ENCODE measurements at regions not wholly inside any gene's neighbourhood (a gene's known extent, or its start where the extent isn't known, plus 50 kb on each side); places are given as distances from the start of the nearest gene placed in this dataset.
"Not testable (repeated sequence)": the region's sequence is repeated elsewhere in the genome, so short reads cannot be mapped to it uniquely, and the experiment has no call there.

GRCh38 chr2:67322353-67323001 is 74.7 kb upstream of the ETAA1 start:
- intact Hi-C loops (cut with micrococcal nuclease): no loop called here
- H3K27me3 Mint-ChIP-seq: no peaks in the 10 kb centered on the region
- no peak overlapping the region for H3K4me3 Mint-ChIP-seq
- no peaks in the 10 kb centered on the region for H3K4me1 Mint-ChIP-seq (ENCODE audit: low read depth)
- POLR2A ChIA-PET: no interaction called here
- CTCF ChIA-PET: no interaction called here
- H3K9me3 Mint-ChIP-seq: no peaks in the 10 kb centered on the region
- H3K27ac Mint-ChIP-seq: no peak overlapping the region
- no peaks in the 10 kb centered on the region for H3K36me3 Mint-ChIP-seq
- DNase-seq: no peak

GRCh38 chr2:67323209-67323991 is 73.7 kb upstream of the ETAA1 start:
- POLR2A ChIA-PET: no interaction called here
- DNase-seq: no peak
- Mint-ChIP-seq H3K9me3 (no peaks in the 10 kb centered on the region), H3K4me3 (no peak overlapping the region), H3K27me3 (no peaks in the 10 kb centered on the region), H3K27ac (no peak overlapping the region), H3K36me3 (no peaks in the 10 kb centered on the region), H3K4me1 (ENCODE audit: low read depth) (no peaks in the 10 kb centered on the region)
- CTCF ChIA-PET: no interaction called here
- intact Hi-C loops (cut with micrococcal nuclease): no loop called here

GRCh38 chr2:67329513-67329912 is 67.6 kb upstream of the ETAA1 start:
- no peaks in the 10 kb centered on the region for H3K36me3 Mint-ChIP-seq
- H3K4me3 Mint-ChIP-seq: no peak overlapping the region
- no peak overlapping the region for H3K27ac Mint-ChIP-seq
- H3K4me1 Mint-ChIP-seq (ENCODE audit: low read depth): no peaks in the 10 kb centered on the region
- intact Hi-C loops (cut with micrococcal nuclease): no loop called here
- peaks cover 2% of the 10 kb centered on the region for H3K27me3 Mint-ChIP-seq
- ChIA-PET CTCF (no interaction called here), POLR2A (no interaction called here)
- no peaks in the 10 kb centered on the region for H3K9me3 Mint-ChIP-seq
- no peak for DNase-seq

- no peak for DNase-seq
- Mint-ChIP-seq H3K27ac (no peak overlapping the region), H3K4me3 (no peak overlapping the region), H3K4me1 (ENCODE audit: low read depth) (no peaks in the 10 kb centered on the region), H3K36me3 (no peaks in the 10 kb centered on the region), H3K9me3 (no peaks in the 10 kb centered on the region), H3K27me3 (peaks cover 2% of the 10 kb centered on the region)
- POLR2A ChIA-PET: no interaction called here
- CTCF ChIA-PET: no interaction called here
- intact Hi-C loops (cut with micrococcal nuclease): no loop called here
Measured at GRCh38 chr2:67329951-67330350, 67.2 kb upstream of the ETAA1 start.

- H3K36me3 Mint-ChIP-seq; H3K4me1 Mint-ChIP-seq (ENCODE audit: low read depth); H3K27me3 Mint-ChIP-seq; DNase-seq; H3K4me3 Mint-ChIP-seq; POLR2A ChIA-PET; H3K27ac Mint-ChIP-seq; CTCF ChIA-PET; H3K9me3 Mint-ChIP-seq; intact Hi-C loops (cut with micrococcal nuclease): not testable (repeated sequence)
Measured at GRCh38 chr2:67331419-67332086, 65.6 kb upstream of the ETAA1 start.

GRCh38 chr2:67337903-67338302 is 59.2 kb upstream of the ETAA1 start:
- no peak overlapping the region for H3K4me3 Mint-ChIP-seq

GRCh38 chr2:67338601-67339233 is 58.4 kb upstream of the ETAA1 start:
- Mint-ChIP-seq H3K4me3 (no peak overlapping the region), H3K27me3 (peaks cover 2% of the 10 kb centered on the region), H3K36me3 (no peaks in the 10 kb centered on the region), H3K27ac (no peak overlapping the region), H3K4me1 (ENCODE audit: low read depth) (no peaks in the 10 kb centered on the region), H3K9me3 (no peaks in the 10 kb centered on the region)
- DNase-seq: no peak
- intact Hi-C loops (cut with micrococcal nuclease): no loop called here
- ChIA-PET CTCF (no interaction called here), POLR2A (no interaction called here)

More at GRCh38 chr2:67337903-67338302, 59.2 kb upstream of the ETAA1 start:
- intact Hi-C loops (cut with micrococcal nuclease): no loop called here
- no peak for DNase-seq
- Mint-ChIP-seq H3K4me1 (ENCODE audit: low read depth) (no peaks in the 10 kb centered on the region), H3K27ac (no peak overlapping the region), H3K36me3 (no peaks in the 10 kb centered on the region), H3K9me3 (no peaks in the 10 kb centered on the region), H3K27me3 (peaks cover 2% of the 10 kb centered on the region)
- CTCF ChIA-PET: no interaction called here
- POLR2A ChIA-PET: no interaction called here

GRCh38 chr2:67339234-67339885 is 57.8 kb upstream of the ETAA1 start:
- Mint-ChIP-seq H3K36me3 (no peaks in the 10 kb centered on the region), H3K4me1 (ENCODE audit: low read depth) (no peaks in the 10 kb centered on the region), H3K4me3 (no peak overlapping the region), H3K9me3 (no peaks in the 10 kb centered on the region), H3K27me3 (peaks cover 2% of the 10 kb centered on the region), H3K27ac (no peak overlapping the region)
- intact Hi-C loops (cut with micrococcal nuclease): no loop called here
- POLR2A ChIA-PET: no interaction called here
- DNase-seq: no peak
- CTCF ChIA-PET: no interaction called here

GRCh38 chr2:67340133-67341011 is 56.8 kb upstream of the ETAA1 start:
- H3K27me3 Mint-ChIP-seq: peaks cover 2% of the 10 kb centered on the region
- no peak overlapping the region for H3K4me3 Mint-ChIP-seq
- intact Hi-C loops (cut with micrococcal nuclease): no loop called here
- ChIA-PET CTCF (no interaction called here), POLR2A (no interaction called here)
- H3K4me1 Mint-ChIP-seq (ENCODE audit: low read depth): no peaks in the 10 kb centered on the region
- H3K27ac Mint-ChIP-seq: no peak overlapping the region
- no peaks in the 10 kb centered on the region for H3K36me3 Mint-ChIP-seq
- H3K9me3 Mint-ChIP-seq: no peaks in the 10 kb centered on the region
- DNase-seq: no peak

- Mint-ChIP-seq H3K27me3 (peaks cover 2% of the 10 kb centered on the region), H3K4me3 (no peak overlapping the region), H3K36me3 (no peaks in the 10 kb centered on the region), H3K4me1 (ENCODE audit: low read depth) (no peaks in the 10 kb centered on the region), H3K9me3 (no peaks in the 10 kb centered on the region), H3K27ac (no peak overlapping the region)
- intact Hi-C loops (cut with micrococcal nuclease): no loop called here
- POLR2A ChIA-PET: no interaction called here
- CTCF ChIA-PET: no interaction called here
- DNase-seq: no peak
Measured at GRCh38 chr2:67341012-67341318, 56.2 kb upstream of the ETAA1 start.

- intact Hi-C loops (cut with micrococcal nuclease): no loop called here
- DNase-seq: no peak
- ChIA-PET POLR2A (no interaction called here), CTCF (no interaction called here)
- no peaks in the 10 kb centered on the region for H3K36me3 Mint-ChIP-seq
- no peak overlapping the region for H3K4me3 Mint-ChIP-seq
- H3K27me3 Mint-ChIP-seq: peaks cover 2% of the 10 kb centered on the region
- no peaks in the 10 kb centered on the region for H3K9me3 Mint-ChIP-seq
- H3K4me1 Mint-ChIP-seq (ENCODE audit: low read depth): no peaks in the 10 kb centered on the region
- H3K27ac Mint-ChIP-seq: no peak overlapping the region
Measured at GRCh38 chr2:67341336-67341735, 55.8 kb upstream of the ETAA1 start.

GRCh38 chr2:67342394-67342793 is 54.7 kb upstream of the ETAA1 start:
- DNase-seq: no peak
- Mint-ChIP-seq H3K27me3 (peaks cover 2% of the 10 kb centered on the region), H3K9me3 (no peaks in the 10 kb centered on the region), H3K4me3 (no peak overlapping the region), H3K27ac (no peak overlapping the region), H3K4me1 (ENCODE audit: low read depth) (no peaks in the 10 kb centered on the region), H3K36me3 (no peaks in the 10 kb centered on the region)
- intact Hi-C loops (cut with micrococcal nuclease): no loop called here
- POLR2A ChIA-PET: no interaction called here
- CTCF ChIA-PET: no interaction called here

Data from activated CD4-positive, alpha-beta memory T cell treated with anti-CD3 and anti-CD28 coated beads for 36 hours (primary cell).